PFSK-1 (cell line): ENCODE measurements at regions not wholly inside any gene's neighbourhood (a gene's known extent, or its start where the extent isn't known, plus 50 kb on each side); places are given as distances from the start of the nearest gene placed in this dataset.

Experiments used
- POLR2AphosphoS5 ChIP-seq: IDR thresholded peaks from 2 replicates; pipeline ENCODE4 v1.6.1; 2012; ENCODE audit warnings: low read depth, mild to moderate bottlenecking, control low read depth, low read length, moderate library complexity
- TAF1 ChIP-seq: IDR thresholded peaks from 2 replicates; pipeline ENCODE4 v1.6.1; 2012; ENCODE audit warnings: low read length, control low read depth, borderline replicate concordance; ENCODE audit not compliant: insufficient read depth
- TF ChIP-seq, protein P1 (sequence below), 2 experiments: IDR thresholded peaks; 2 replicates each; pipeline versions ENCODE4 v1.6.1 to v1.8.0; 2011 to 2012; ENCODE audit warnings: low read depth in 2 of 2, low read length in 2 of 2, control low read depth in 1 of 2, inconsistent platforms in 1 of 2, mild to moderate bottlenecking in 1 of 2, moderate library complexity in 1 of 2; ENCODE audit not compliant: insufficient read depth in 1 of 2

DNA sequence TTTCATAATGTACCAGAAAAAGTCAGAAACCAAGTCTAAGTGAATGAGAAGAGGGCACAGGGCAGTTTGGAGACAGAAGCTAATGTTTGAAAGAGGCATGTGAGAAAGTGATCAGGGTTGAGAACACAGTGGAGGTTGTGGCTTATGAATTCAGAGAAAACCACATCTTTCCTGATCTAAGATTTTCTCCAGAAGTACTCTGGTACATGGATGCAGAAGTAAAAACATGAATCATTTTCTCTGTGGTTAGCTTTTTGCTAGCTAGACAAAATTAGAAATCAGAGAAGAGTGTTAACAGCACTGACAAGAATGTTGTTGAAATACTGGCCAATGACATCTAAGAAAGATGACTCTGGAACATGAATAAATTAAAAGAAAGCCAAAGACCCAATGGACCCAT lies 541.1 kb downstream of the DNAH5 start:
- TF ChIP-seq POLR2AphosphoS5 (no peak), TAF1 (no peak)
- TF ChIP-seq, protein P1, sequence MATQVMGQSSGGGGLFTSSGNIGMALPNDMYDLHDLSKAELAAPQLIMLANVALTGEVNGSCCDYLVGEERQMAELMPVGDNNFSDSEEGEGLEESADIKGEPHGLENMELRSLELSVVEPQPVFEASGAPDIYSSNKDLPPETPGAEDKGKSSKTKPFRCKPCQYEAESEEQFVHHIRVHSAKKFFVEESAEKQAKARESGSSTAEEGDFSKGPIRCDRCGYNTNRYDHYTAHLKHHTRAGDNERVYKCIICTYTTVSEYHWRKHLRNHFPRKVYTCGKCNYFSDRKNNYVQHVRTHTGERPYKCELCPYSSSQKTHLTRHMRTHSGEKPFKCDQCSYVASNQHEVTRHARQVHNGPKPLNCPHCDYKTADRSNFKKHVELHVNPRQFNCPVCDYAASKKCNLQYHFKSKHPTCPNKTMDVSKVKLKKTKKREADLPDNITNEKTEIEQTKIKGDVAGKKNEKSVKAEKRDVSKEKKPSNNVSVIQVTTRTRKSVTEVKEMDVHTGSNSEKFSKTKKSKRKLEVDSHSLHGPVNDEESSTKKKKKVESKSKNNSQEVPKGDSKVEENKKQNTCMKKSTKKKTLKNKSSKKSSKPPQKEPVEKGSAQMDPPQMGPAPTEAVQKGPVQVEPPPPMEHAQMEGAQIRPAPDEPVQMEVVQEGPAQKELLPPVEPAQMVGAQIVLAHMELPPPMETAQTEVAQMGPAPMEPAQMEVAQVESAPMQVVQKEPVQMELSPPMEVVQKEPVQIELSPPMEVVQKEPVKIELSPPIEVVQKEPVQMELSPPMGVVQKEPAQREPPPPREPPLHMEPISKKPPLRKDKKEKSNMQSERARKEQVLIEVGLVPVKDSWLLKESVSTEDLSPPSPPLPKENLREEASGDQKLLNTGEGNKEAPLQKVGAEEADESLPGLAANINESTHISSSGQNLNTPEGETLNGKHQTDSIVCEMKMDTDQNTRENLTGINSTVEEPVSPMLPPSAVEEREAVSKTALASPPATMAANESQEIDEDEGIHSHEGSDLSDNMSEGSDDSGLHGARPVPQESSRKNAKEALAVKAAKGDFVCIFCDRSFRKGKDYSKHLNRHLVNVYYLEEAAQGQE (IDR thresholded peaks at IDR 0.05; ENCODE audit: insufficient read depth in 1 of 2, low read depth in 2 of 2, low read length in 2 of 2): no peak
